ENCODE measurements at regions not wholly inside any gene's neighbourhood (a gene's known extent, or its start where the extent isn't known, plus 50 kb on each side); places are given as distances from the start of the nearest gene placed in this dataset.

GRCh38 chr13:53324656-53325055 lies 296.0 kb downstream of the OLFM4 start:
- TF ChIP-seq CTCF (IDR thresholded peaks at IDR 0.05; ENCODE audit: low read depth, low read length, missing control alignments) = no peak

GRCh38 chr13:53326716-53327115 lies 298.1 kb downstream of the OLFM4 start:
- H3K4me3 ChIP-seq (ENCODE audit: low read depth, low read length) = no peak overlapping the region
- DNase-seq (ENCODE audit: low read depth) = no peak

More at GRCh38 chr13:53324656-53325055, 296.0 kb downstream of the OLFM4 start:
- DNase-seq (ENCODE audit: low read depth) = no peak
- no peak overlapping the region for H3K4me3 ChIP-seq (ENCODE audit: low read depth, low read length)

GRCh38 chr13:53327680-53328315 lies 299.2 kb downstream of the OLFM4 start:
- H3K4me3 ChIP-seq (ENCODE audit: low read depth, low read length) = no peak overlapping the region
- no peak for TF ChIP-seq CTCF (IDR thresholded peaks at IDR 0.05; ENCODE audit: low read depth, low read length, missing control alignments)
- DNase-seq (ENCODE audit: low read depth) = no peak

More at GRCh38 chr13:53326716-53327115, 298.1 kb downstream of the OLFM4 start:
- TF ChIP-seq CTCF (IDR thresholded peaks at IDR 0.05; ENCODE audit: low read depth, low read length, missing control alignments) = no peak

GRCh38 chr13:53336441-53337160 lies 308.0 kb downstream of the OLFM4 start:
- no peak for TF ChIP-seq CTCF (IDR thresholded peaks at IDR 0.05; ENCODE audit: low read depth, low read length, missing control alignments)
- no peak overlapping the region for H3K4me3 ChIP-seq (ENCODE audit: low read depth, low read length)
- no peak for DNase-seq (ENCODE audit: low read depth)

GRCh38 chr13:53338760-53339159 lies 310.1 kb downstream of the OLFM4 start:
- no peak for TF ChIP-seq CTCF (IDR thresholded peaks at IDR 0.05; ENCODE audit: low read depth, low read length, missing control alignments)
- no peak overlapping the region for H3K4me3 ChIP-seq (ENCODE audit: low read depth, low read length)
- no peak for DNase-seq (ENCODE audit: low read depth)

GRCh38 chr13:53340505-53341143 lies 312.0 kb downstream of the OLFM4 start:
- DNase-seq (ENCODE audit: low read depth) = no peak
- TF ChIP-seq CTCF (IDR thresholded peaks at IDR 0.05; ENCODE audit: low read depth, low read length, missing control alignments) = no peak
- no peak overlapping the region for H3K4me3 ChIP-seq (ENCODE audit: low read depth, low read length)

Measured in GM12864 (cell line).